ENCODE measurements at regions not wholly inside any gene's neighbourhood (a gene's known extent, or its start where the extent isn't known, plus 50 kb on each side); places are given as distances from the start of the nearest gene placed in this dataset.

DNA sequence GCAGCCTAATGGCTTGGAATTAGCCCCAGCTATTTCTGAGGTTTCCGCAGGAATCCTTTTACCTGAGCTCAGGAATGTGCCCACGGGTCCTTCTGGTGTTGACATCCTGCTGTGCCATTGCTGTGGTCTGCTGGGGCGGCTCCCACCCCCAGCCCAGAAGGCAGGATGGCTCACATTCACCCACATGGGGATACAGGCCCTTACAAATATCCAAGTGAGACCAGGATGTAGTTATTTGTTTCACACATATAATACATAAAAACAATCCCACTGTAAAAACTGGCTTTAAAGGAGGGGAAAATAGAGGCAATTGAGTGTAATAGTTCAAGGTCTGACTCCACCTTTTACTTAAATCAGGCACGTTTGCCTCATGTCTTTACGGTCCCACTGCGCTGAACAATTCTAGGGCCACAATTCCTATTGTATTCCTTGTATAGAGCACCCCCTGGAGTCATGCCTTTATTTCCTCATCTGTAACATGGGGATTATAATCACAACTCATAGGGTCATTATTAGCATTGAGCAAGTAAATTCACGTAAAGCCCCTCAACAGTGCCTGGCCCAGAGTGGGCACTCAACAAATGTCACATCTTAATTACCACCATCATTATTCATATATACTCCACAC lies 57.2 kb upstream of the FICD start:
- Histone ChIP-seq H2AFZ (ENCODE audit: low read length) (no peak overlapping the region), H3K4me2 (ENCODE audit: low read length) (no peak overlapping the region), H3K27ac (ENCODE audit: low read depth, low read length, poor library complexity, severe bottlenecking) (no peak overlapping the region), H4K20me1 (ENCODE audit: insufficient read depth, low read length) (no peaks in the 10 kb centered on the region; the same call in 1 of the 2 replicates), H3K36me3 (ENCODE audit: insufficient read depth, low read length) (no peaks in the 10 kb centered on the region), H3K9me2 (ENCODE audit: insufficient read depth, low read length) (no peaks in the 10 kb centered on the region), H3K4me3 (ENCODE audit: low read depth, low read length, poor library complexity, severe bottlenecking) (no peak overlapping the region), H3K9me3 (ENCODE audit: low read length) (no peaks in the 10 kb centered on the region), H3K79me2 (ENCODE audit: insufficient read depth, low read depth, low read length) (no peaks in the 10 kb centered on the region), H3K4me1 (ENCODE audit: insufficient read depth, low read length, poor library complexity, severe bottlenecking) (no peaks in the 10 kb centered on the region)
- intact Hi-C loops (cut with micrococcal nuclease; ENCODE audit: unreplicated experiment) = no loop called here
- no peak for DNase-seq (ENCODE audit: low spot score)
- BruUV-seq (replicated peaks) = no TSS peak
- POLR2A ChIA-PET = no interaction called here
- no peak for TF ChIP-seq EZH2phosphoT487 (IDR thresholded peaks at IDR 0.05; ENCODE audit: borderline replicate concordance, low read depth, low read length)
- TF ChIP-seq CTCF (conservative IDR thresholded peaks at IDR 0.05; ENCODE audit: low read length) = no peak
- CTCF ChIA-PET (ENCODE audit: unreplicated experiment) = interaction anchor here (0.7 kb wide), 1 partner anchor 161 kb away, joined by 3 read pairs; no protein-coding TSS in a partner anchor

DNA sequence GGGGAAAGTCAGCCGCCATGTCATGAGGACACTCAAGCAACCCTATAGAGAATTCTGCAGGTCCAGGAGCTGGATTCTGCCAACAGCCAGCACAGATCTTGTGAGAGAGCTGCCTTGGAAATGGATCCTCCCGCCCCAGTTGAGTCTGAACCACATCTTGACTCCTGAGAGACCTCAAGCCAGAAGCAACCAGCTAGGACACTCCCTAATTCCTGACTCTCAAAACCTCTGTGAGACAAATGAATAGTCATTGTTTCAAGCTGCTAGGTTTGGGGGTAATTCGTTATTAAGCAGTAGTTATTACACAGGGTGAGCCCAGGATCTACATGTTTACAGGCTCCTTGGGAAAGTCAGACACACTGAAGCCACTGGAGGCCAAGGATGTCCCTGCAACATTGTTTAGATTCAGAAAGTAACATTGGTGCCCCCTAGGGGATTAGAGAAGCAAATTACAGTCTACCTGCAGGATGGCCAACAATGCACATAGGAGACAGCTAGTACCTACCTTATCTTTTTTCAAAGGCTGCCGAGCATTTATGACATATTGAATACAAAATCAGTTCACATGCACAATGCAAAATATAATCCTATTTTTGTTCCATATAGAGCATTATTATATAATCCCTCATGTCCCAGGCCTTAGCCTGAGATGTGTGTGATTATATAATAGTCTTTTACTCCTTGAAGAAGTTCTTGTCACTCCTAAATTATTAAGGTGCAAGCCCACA lies 57.9 kb upstream of the FICD start:
- Histone ChIP-seq H3K4me2 (ENCODE audit: low read length) (no peak overlapping the region), H3K27ac (ENCODE audit: low read depth, low read length, poor library complexity, severe bottlenecking) (no peak overlapping the region), H3K79me2 (ENCODE audit: insufficient read depth, low read depth, low read length) (no peaks in the 10 kb centered on the region), H3K9me2 (ENCODE audit: insufficient read depth, low read length) (no peaks in the 10 kb centered on the region), H2AFZ (ENCODE audit: low read length) (no peak overlapping the region), H3K4me3 (ENCODE audit: low read depth, low read length, poor library complexity, severe bottlenecking) (no peak overlapping the region), H3K4me1 (ENCODE audit: insufficient read depth, low read length, poor library complexity, severe bottlenecking) (no peaks in the 10 kb centered on the region), H3K36me3 (ENCODE audit: insufficient read depth, low read length) (no peaks in the 10 kb centered on the region), H4K20me1 (ENCODE audit: insufficient read depth, low read length) (no peaks in the 10 kb centered on the region; the same call in 1 of the 2 replicates), H3K9me3 (ENCODE audit: low read length) (no peaks in the 10 kb centered on the region)
- intact Hi-C loops (cut with micrococcal nuclease; ENCODE audit: unreplicated experiment) = no loop called here
- BruUV-seq (replicated peaks) = no TSS peak
- DNase-seq (ENCODE audit: low spot score) = peak; percentile 65
- ChIA-PET POLR2A (interaction anchor here (0.7 kb wide), 1 partner anchor 466 kb away, joined by 4 read pairs; no protein-coding TSS in a partner anchor), CTCF (ENCODE audit: unreplicated experiment) (interaction anchor here (0.7 kb wide), 1 partner anchor 161 kb away, joined by 3 read pairs; no protein-coding TSS in a partner anchor)
- no peak for TF ChIP-seq EZH2phosphoT487 (IDR thresholded peaks at IDR 0.05; ENCODE audit: borderline replicate concordance, low read depth, low read length)
- peak; percentile 88 for TF ChIP-seq CTCF (conservative IDR thresholded peaks at IDR 0.05; ENCODE audit: low read length)

- no peak for TF ChIP-seq CTCF (conservative IDR thresholded peaks at IDR 0.05; ENCODE audit: low read length)
- TF ChIP-seq EZH2phosphoT487 (IDR thresholded peaks at IDR 0.05; ENCODE audit: borderline replicate concordance, low read depth, low read length) = no peak
- ChIA-PET POLR2A (no interaction called here), CTCF (ENCODE audit: unreplicated experiment) (no interaction called here)
- BruUV-seq (replicated peaks) = no TSS peak
- H4K20me1 ChIP-seq (ENCODE audit: insufficient read depth, low read length) = no peaks in the 10 kb centered on the region; the same call in 1 of the 2 replicates
- no peaks in the 10 kb centered on the region for H3K9me3 ChIP-seq (ENCODE audit: low read length)
- no peak for DNase-seq (ENCODE audit: low spot score)
- no peak overlapping the region for H3K4me3 ChIP-seq (ENCODE audit: low read depth, low read length, poor library complexity, severe bottlenecking)
- H2AFZ ChIP-seq (ENCODE audit: low read length) = no peak overlapping the region
- H3K79me2 ChIP-seq (ENCODE audit: insufficient read depth, low read depth, low read length) = no peaks in the 10 kb centered on the region
- H3K36me3 ChIP-seq (ENCODE audit: insufficient read depth, low read length) = no peaks in the 10 kb centered on the region
- H3K27ac ChIP-seq (ENCODE audit: low read depth, low read length, poor library complexity, severe bottlenecking) = no peak overlapping the region
- no peaks in the 10 kb centered on the region for H3K4me1 ChIP-seq (ENCODE audit: insufficient read depth, low read length, poor library complexity, severe bottlenecking)
- no peaks in the 10 kb centered on the region for H3K9me2 ChIP-seq (ENCODE audit: insufficient read depth, low read length)
- intact Hi-C loops (cut with micrococcal nuclease; ENCODE audit: unreplicated experiment) = no loop called here
- H3K4me2 ChIP-seq (ENCODE audit: low read length) = no peak overlapping the region
Measured at GRCh38 chr12:108455706-108456105, 59.4 kb upstream of the FICD start.
